ENCODE measurements at regions not wholly inside any gene's neighbourhood (a gene's known extent, or its start where the extent isn't known, plus 50 kb on each side); places are given as distances from the start of the nearest gene placed in this dataset.

GRCh38 chr10:128776673-128777252 lies 650.5 kb upstream of the MKI67 start:
- CTCF ChIA-PET (ENCODE audit: low intra/inter-chr PET ratio) = no interaction called here
- BruUV-seq (replicated peaks) = no TSS peak

More at GRCh38 chr10:128776673-128777252, 650.5 kb upstream of the MKI67 start:
- no peaks in the 10 kb centered on the region for H3K9me1 ChIP-seq (ENCODE audit: control insufficient read depth, insufficient read depth, low read length)
- no peaks in the 10 kb centered on the region for H3K79me2 ChIP-seq (ENCODE audit: control insufficient read depth, insufficient read depth, low read length)
- ATAC-seq = peak; percentile 73; the same call in 2 of the 3 replicates
- POLR2A ChIA-PET = no interaction called here
- H3K36me3 ChIP-seq (ENCODE audit: control insufficient read depth, insufficient read depth, low read length) = no peaks in the 10 kb centered on the region
- H3K9ac ChIP-seq (ENCODE audit: insufficient read depth in 1 of 2, low read depth in 2 of 2, low read length in 2 of 2) = no peak overlapping the region
- in situ Hi-C loops (cut with MboI) = no loop called here
- DNase-seq (ENCODE audit: extremely low read depth in 1 of 4, low spot score in 3 of 4) = no peak
- no peaks in the 10 kb centered on the region for H4K20me1 ChIP-seq (replicated peaks; ENCODE audit: control insufficient read depth, insufficient read depth, low read length)
- H3K9me3 ChIP-seq (replicated peaks; ENCODE audit: control insufficient read depth, insufficient read depth, low read depth, low read length) = no peaks in the 10 kb centered on the region
- H3K27ac ChIP-seq (ENCODE audit: extremely low read depth, low read depth, low read length) = no peak overlapping the region
- no peak overlapping the region for H2AFZ ChIP-seq (ENCODE audit: low read depth, low read length)
- no peak overlapping the region for H3K4me3 ChIP-seq
- intact Hi-C loops (cut with micrococcal nuclease) = no loop called here
- H3K4me2 ChIP-seq (ENCODE audit: insufficient read depth, low read length) = no peak overlapping the region
- 4% methylated on average over 8 of the region's 9 CpGs for WGBS (ENCODE audit: insufficient coverage, low coverage, missing lambda C conversion rate)
- no peaks in the 10 kb centered on the region for H3K4me1 ChIP-seq (replicated peaks in 1 of 2; ENCODE audit: control insufficient read depth in 2 of 2, insufficient read depth in 2 of 2, low read length in 2 of 2)
- no peak for FAIRE-seq
- TF ChIP-seq ZNF707 (CRISPR knock-in tag; conservative IDR thresholded peaks at IDR 0.05) (no peak), SLC30A9 (CRISPR knock-in tag; IDR thresholded peaks at IDR 0.05) (no peak), E4F1 (CRISPR knock-in tag; IDR thresholded peaks at IDR 0.05; ENCODE audit: borderline replicate concordance) (no peak), HBP1 (CRISPR knock-in tag; IDR thresholded peaks at IDR 0.05) (no peak), EWSR1 (IDR thresholded peaks at IDR 0.05; ENCODE audit: borderline replicate concordance, low read depth, partially characterized antibody) (no peak), FOXK1 (CRISPR knock-in tag; IDR thresholded peaks at IDR 0.05; ENCODE audit: borderline replicate concordance) (no peak)
- H3K27me3 ChIP-seq (ENCODE audit: control insufficient read depth in 2 of 2, insufficient read depth in 2 of 2, low read length in 2 of 2) = no peaks in the 10 kb centered on the region; a peak in 2 of 5 replicates

Measured in K562 (cell line).